Neural cell (in vitro differentiated cells): ENCODE measurements at regions not wholly inside any gene's neighbourhood (a gene's known extent, or its start where the extent isn't known, plus 50 kb on each side); places are given as distances from the start of the nearest gene placed in this dataset.

Source experiments
- H2AFZ ChIP-seq: fragments of 200-600, 300-800 bp; sonication (generic), shearing (Covaris generic); 2 replicates; pipeline ENCODE4 v1.6.0; 2014; ENCODE audit warnings: low read depth, mild to moderate bottlenecking, antibody characterized with exemption, low read length, moderate library complexity
- H3F3A ChIP-seq: fragments of 200-600 bp; shearing (Covaris generic); 2 replicates; pipeline ENCODE4 v1.6.1; 2016; ENCODE audit warnings: mild to moderate bottlenecking, moderate library complexity, mixed read lengths, antibody characterized with exemption, low read length; ENCODE audit not compliant: insufficient read depth, poor library complexity, severe bottlenecking
- H3K27ac ChIP-seq: fragments of 200-600, 300-800 bp; sonication (generic), shearing (Covaris generic); 2 replicates; pipeline ENCODE4 v1.5.1; 2014; ENCODE audit warnings: mild to moderate bottlenecking, low read length, moderate library complexity
- H3K27me3 ChIP-seq: fragments of 300-800, 200-600 bp; sonication (generic), shearing (Covaris generic); 2 replicates; pipeline ENCODE4 v1.6.0; 2014; ENCODE audit warnings: mild to moderate bottlenecking, low read depth, low read length, moderate library complexity; ENCODE audit not compliant: insufficient read depth
- H3K36me3 ChIP-seq: fragments of 300-800, 200-600 bp; sonication (generic), shearing (Covaris generic); 2 replicates; pipeline ENCODE4 v1.5.1; 2014; ENCODE audit warnings: mild to moderate bottlenecking, antibody characterized with exemption, low read length, moderate library complexity; ENCODE audit not compliant: insufficient read depth
- H3K4me2 ChIP-seq: fragments of 300-800, 200-600 bp; sonication (generic), shearing (Covaris generic); 2 replicates; pipeline ENCODE4 v1.6.0; 2014; ENCODE audit warnings: mild to moderate bottlenecking, low read length
- H3K4me3 ChIP-seq: fragments of 300-800, 200-600 bp; sonication (generic), shearing (Covaris generic); 2 replicates; pipeline ENCODE4 v1.5.1; 2014; ENCODE audit warnings: mild to moderate bottlenecking, low read length, moderate library complexity
- H3K79me2 ChIP-seq: fragments of 200-600 bp; shearing (Covaris generic); replicated peaks from 2 replicates; pipeline ENCODE4 v1.6.0; 2014; ENCODE audit warnings: mild to moderate bottlenecking, low read length, moderate library complexity; ENCODE audit not compliant: insufficient read depth
- H3K9ac ChIP-seq: fragments of 300-800, 200-600 bp; sonication (generic), shearing (Covaris generic); 2 replicates; pipeline ENCODE4 v1.6.1; 2016; ENCODE audit warnings: mild to moderate bottlenecking, low read length, mixed read lengths
- H3K9me2 ChIP-seq: fragments of 200-600 bp; shearing (Covaris generic); 2 replicates; pipeline ENCODE4 v1.6.1; 2016; ENCODE audit warnings: mild to moderate bottlenecking, low read length, mixed read lengths; ENCODE audit not compliant: insufficient read depth
- H3K9me3 ChIP-seq: fragments of 200-600, 300-800 bp; sonication (generic), shearing (Covaris generic); 2 replicates; pipeline ENCODE4 v1.6.1; 2016; ENCODE audit warnings: mild to moderate bottlenecking, mixed run types, low read length, moderate library complexity, mixed read lengths
- H4K20me1 ChIP-seq: fragments of 200-600 bp; shearing (Covaris generic); 2 replicates; pipeline ENCODE4 v1.6.1; 2016; ENCODE audit warnings: mild to moderate bottlenecking, mixed run types; ENCODE audit not compliant: insufficient read depth
- CTCF ChIP-seq: fragments of 450-650 bp; IDR thresholded peaks from 2 replicates; pipeline ENCODE4 v1.5.1; 2014; ENCODE audit warnings: antibody characterized with exemption, mild to moderate bottlenecking, moderate library complexity; ENCODE audit not compliant: poor library complexity, severe bottlenecking
- EP300 ChIP-seq: fragments of 450-650 bp; conservative IDR thresholded peaks from 2 replicates; pipeline ENCODE4 v1.6.1; 2014; ENCODE audit warnings: antibody characterized with exemption, mild to moderate bottlenecking, moderate library complexity; ENCODE audit not compliant: poor library complexity, severe bottlenecking
- EZH2 ChIP-seq: fragments of 200-600, 300-800 bp; shearing (Covaris generic), sonication (generic); IDR thresholded peaks from 2 replicates; pipeline ENCODE4 v1.6.1; 2014; ENCODE audit warnings: antibody characterized with exemption, low read length, borderline replicate concordance, mild to moderate bottlenecking; ENCODE audit not compliant: insufficient read depth, poor library complexity, severe bottlenecking
- MXI1 ChIP-seq: fragments of 450-650 bp; conservative IDR thresholded peaks from 2 replicates; pipeline ENCODE4 v1.6.1; 2014; ENCODE audit warnings: antibody characterized with exemption, mild to moderate bottlenecking; ENCODE audit not compliant: poor library complexity, severe bottlenecking
- POLR2AphosphoS5 ChIP-seq: IDR thresholded peaks from 2 replicates; pipeline ENCODE4 v1.6.1; 2012
- RAD21 ChIP-seq: fragments of 450-650 bp; conservative IDR thresholded peaks from 2 replicates; pipeline ENCODE4 v1.6.1; 2014; ENCODE audit warnings: antibody characterized with exemption, mild to moderate bottlenecking, moderate library complexity
- REST ChIP-seq: IDR thresholded peaks from 2 replicates; pipeline ENCODE4 v1.6.1; 2012; ENCODE audit warnings: borderline replicate concordance
- SMC3 ChIP-seq: fragments of 450-650 bp; conservative IDR thresholded peaks from 2 replicates; pipeline ENCODE4 v1.6.1; 2014; ENCODE audit warnings: antibody characterized with exemption, mild to moderate bottlenecking, moderate library complexity; ENCODE audit not compliant: poor library complexity
- TAF1 ChIP-seq: IDR thresholded peaks from 2 replicates; pipeline ENCODE4 v1.6.1; 2012; ENCODE audit warnings: low read depth

DNA sequence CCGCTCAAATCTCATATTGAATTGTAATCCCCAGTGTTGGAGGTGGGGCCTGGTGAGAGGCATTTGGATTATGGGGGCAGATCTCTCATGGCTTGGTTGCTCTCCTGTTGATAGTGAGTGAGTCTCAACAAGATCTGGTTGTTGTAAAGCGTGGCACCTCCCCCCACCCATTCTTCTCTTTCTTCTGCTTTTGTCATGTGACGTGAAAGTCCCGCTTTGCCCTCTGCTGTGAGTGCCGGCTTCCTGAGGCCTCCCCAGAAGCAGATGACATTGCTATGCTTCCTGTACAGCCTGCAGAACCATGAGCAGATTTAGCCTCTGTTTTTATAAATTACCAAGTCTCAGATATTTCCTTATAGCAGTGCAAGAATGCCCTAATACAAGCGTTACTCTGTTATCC is 673.8 kb downstream of the ADCYAP1 start:
- Histone ChIP-seq H3K9me2 (no peaks in the 10 kb centered on the region), H3F3A (no peaks in the 10 kb centered on the region), H3K27ac (no peak overlapping the region), H3K4me2 (no peak overlapping the region), H3K9me3 (no peaks in the 10 kb centered on the region), H3K9ac (no peak overlapping the region), H2AFZ (no peak overlapping the region), H4K20me1 (no peaks in the 10 kb centered on the region), H3K36me3 (no peaks in the 10 kb centered on the region), H3K79me2 (no peaks in the 10 kb centered on the region), H3K4me3 (no peak overlapping the region), H3K27me3 (no peaks in the 10 kb centered on the region)
- TF ChIP-seq MXI1, result no peak
- no peak for TF ChIP-seq RAD21

GRCh38 chr18:1581581-1581980 is 676.9 kb downstream of the ADCYAP1 start:
- no peaks in the 10 kb centered on the region for H3F3A ChIP-seq
- TF ChIP-seq EZH2 (no peak), CTCF (no peak), TAF1 (no peak), EP300 (no peak), POLR2AphosphoS5 (no peak), SMC3 (no peak), REST (no peak), RAD21 (no peak), MXI1 (no peak)

More at GRCh38 chr18:1581581-1581980, 676.9 kb downstream of the ADCYAP1 start:
- Histone ChIP-seq H3K36me3 (no peaks in the 10 kb centered on the region), H3K9me3 (no peaks in the 10 kb centered on the region), H3K4me3 (no peak overlapping the region), H4K20me1 (no peaks in the 10 kb centered on the region), H3K9me2 (no peaks in the 10 kb centered on the region), H3K79me2 (no peaks in the 10 kb centered on the region), H3K27me3 (no peaks in the 10 kb centered on the region), H3K4me2 (no peak overlapping the region), H3K27ac (no peak overlapping the region), H2AFZ (no peak overlapping the region), H3K9ac (no peak overlapping the region)
